ENCODE measurements at regions not wholly inside any gene's neighbourhood (a gene's known extent, or its start where the extent isn't known, plus 50 kb on each side); places are given as distances from the start of the nearest gene placed in this dataset.

DNA sequence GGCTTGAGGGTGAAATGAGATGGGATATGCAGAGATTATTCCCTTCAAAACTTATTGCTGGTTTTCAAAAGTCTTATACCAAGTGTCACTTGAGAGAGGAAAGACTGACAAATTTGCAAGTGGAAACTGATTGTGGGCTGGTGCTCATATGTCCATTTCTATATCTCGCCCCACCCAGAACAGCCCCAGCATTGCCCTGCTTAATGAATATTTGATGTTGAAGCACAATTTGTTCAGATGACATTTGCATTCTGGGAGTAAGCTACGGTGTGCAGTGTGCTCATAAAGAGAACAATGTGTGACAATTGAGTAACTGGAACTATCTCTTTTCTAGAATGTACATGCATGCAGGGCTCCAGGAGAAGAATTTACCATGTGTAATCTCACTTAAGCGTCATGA lies 223.5 kb upstream of the TRPC5 start:
- H3K9me3 Mint-ChIP-seq (ENCODE audit: unreplicated experiment): no peaks in the 10 kb centered on the region
- DNase-seq (ENCODE audit: low read depth): no peak
- Histone ChIP-seq H3K4me3 (ENCODE audit: insufficient read depth, low read depth, low read length) (no peak overlapping the region), H3K4me1 (ENCODE audit: insufficient read depth, low read length) (no peaks in the 10 kb centered on the region), H2AFZ (ENCODE audit: low read depth, low read length) (no peak overlapping the region), H3K9me3 (ENCODE audit: insufficient read depth, low read depth, low read length) (no peaks in the 10 kb centered on the region), H3K36me3 (ENCODE audit: insufficient read depth, low read length) (no peaks in the 10 kb centered on the region), H3K9ac (ENCODE audit: low read length) (no peak overlapping the region), H3K4me2 (ENCODE audit: low read length) (no peak overlapping the region), H4K20me1 (ENCODE audit: insufficient read depth, low read length) (no peaks in the 10 kb centered on the region), H3K27ac (ENCODE audit: low read depth, low read length) (no peak overlapping the region), H3K27me3 (ENCODE audit: insufficient read depth, low read length) (no peaks in the 10 kb centered on the region), H3K79me2 (ENCODE audit: insufficient read depth, low read length) (no peaks in the 10 kb centered on the region)
- H3K4me3 Mint-ChIP-seq (ENCODE audit: unreplicated experiment): no peak overlapping the region
- no peak overlapping the region for H3K27ac Mint-ChIP-seq (ENCODE audit: unreplicated experiment)
- TF ChIP-seq, protein P1, sequence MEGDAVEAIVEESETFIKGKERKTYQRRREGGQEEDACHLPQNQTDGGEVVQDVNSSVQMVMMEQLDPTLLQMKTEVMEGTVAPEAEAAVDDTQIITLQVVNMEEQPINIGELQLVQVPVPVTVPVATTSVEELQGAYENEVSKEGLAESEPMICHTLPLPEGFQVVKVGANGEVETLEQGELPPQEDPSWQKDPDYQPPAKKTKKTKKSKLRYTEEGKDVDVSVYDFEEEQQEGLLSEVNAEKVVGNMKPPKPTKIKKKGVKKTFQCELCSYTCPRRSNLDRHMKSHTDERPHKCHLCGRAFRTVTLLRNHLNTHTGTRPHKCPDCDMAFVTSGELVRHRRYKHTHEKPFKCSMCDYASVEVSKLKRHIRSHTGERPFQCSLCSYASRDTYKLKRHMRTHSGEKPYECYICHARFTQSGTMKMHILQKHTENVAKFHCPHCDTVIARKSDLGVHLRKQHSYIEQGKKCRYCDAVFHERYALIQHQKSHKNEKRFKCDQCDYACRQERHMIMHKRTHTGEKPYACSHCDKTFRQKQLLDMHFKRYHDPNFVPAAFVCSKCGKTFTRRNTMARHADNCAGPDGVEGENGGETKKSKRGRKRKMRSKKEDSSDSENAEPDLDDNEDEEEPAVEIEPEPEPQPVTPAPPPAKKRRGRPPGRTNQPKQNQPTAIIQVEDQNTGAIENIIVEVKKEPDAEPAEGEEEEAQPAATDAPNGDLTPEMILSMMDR (IDR thresholded peaks at IDR 0.05; ENCODE audit: insufficient read depth, low read depth, low read length): no peak
- TF ChIP-seq EZH2 (IDR thresholded peaks at IDR 0.05; ENCODE audit: insufficient read depth, low read length): no peak
- H3K36me3 Mint-ChIP-seq (ENCODE audit: low read depth, unreplicated experiment): no peaks in the 10 kb centered on the region
- peak; percentile 37 for FAIRE-seq
- H3K4me1 Mint-ChIP-seq (ENCODE audit: low read depth, unreplicated experiment): no peaks in the 10 kb centered on the region
- no peaks in the 10 kb centered on the region for H3K27me3 Mint-ChIP-seq (ENCODE audit: low read depth, unreplicated experiment)

DNA sequence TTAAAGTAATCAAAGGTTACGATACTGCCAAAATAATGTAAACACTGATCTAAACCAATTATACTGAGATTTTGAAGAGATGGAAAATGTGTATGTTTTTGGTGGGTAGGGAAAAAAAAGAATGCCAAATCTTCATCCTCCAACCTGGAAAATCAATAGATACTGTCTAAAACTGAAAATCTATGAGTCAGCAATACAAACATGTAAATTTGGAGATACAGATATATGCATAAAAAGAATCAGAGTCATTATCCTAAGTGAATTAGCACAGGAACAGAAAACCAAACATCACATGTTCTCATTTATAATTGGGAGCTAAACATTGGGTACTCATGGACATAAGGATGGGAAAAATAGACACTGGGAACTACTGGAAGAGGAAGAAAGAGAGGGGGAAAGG lies 197.4 kb upstream of the TRPC5 start:
- H3K4me3 Mint-ChIP-seq (ENCODE audit: unreplicated experiment): no peak overlapping the region
- FAIRE-seq: peak; percentile 93
- no peaks in the 10 kb centered on the region for H3K4me1 Mint-ChIP-seq (ENCODE audit: low read depth, unreplicated experiment)

GRCh38 chrX:112270991-112271390 lies 188.4 kb upstream of the TRPC5 start:
- Mint-ChIP-seq H3K27ac (ENCODE audit: unreplicated experiment) (no peak overlapping the region), H3K4me1 (ENCODE audit: low read depth, unreplicated experiment) (no peaks in the 10 kb centered on the region), H3K9me3 (ENCODE audit: unreplicated experiment) (no peaks in the 10 kb centered on the region), H3K36me3 (ENCODE audit: low read depth, unreplicated experiment) (no peaks in the 10 kb centered on the region), H3K4me3 (ENCODE audit: unreplicated experiment) (no peak overlapping the region), H3K27me3 (ENCODE audit: low read depth, unreplicated experiment) (no peaks in the 10 kb centered on the region)
- no peak for TF ChIP-seq EZH2 (IDR thresholded peaks at IDR 0.05; ENCODE audit: insufficient read depth, low read length)
- TF ChIP-seq, protein P1 (IDR thresholded peaks at IDR 0.05; ENCODE audit: insufficient read depth, low read depth, low read length): no peak
- no peak overlapping the region for H3K4me3 ChIP-seq (ENCODE audit: insufficient read depth, low read depth, low read length)
- H4K20me1 ChIP-seq (ENCODE audit: insufficient read depth, low read length): no peaks in the 10 kb centered on the region
- H3K27ac ChIP-seq (ENCODE audit: low read depth, low read length): no peak overlapping the region
- DNase-seq (ENCODE audit: low read depth) (no peak), FAIRE-seq (peak; percentile 67)
- H3K9me3 ChIP-seq (ENCODE audit: insufficient read depth, low read depth, low read length): no peaks in the 10 kb centered on the region
- no peak overlapping the region for H3K9ac ChIP-seq (ENCODE audit: low read length)
- H3K4me1 ChIP-seq (ENCODE audit: insufficient read depth, low read length): no peaks in the 10 kb centered on the region
- H2AFZ ChIP-seq (ENCODE audit: low read depth, low read length): no peak overlapping the region
- H3K36me3 ChIP-seq (ENCODE audit: insufficient read depth, low read length): no peaks in the 10 kb centered on the region
- no peak overlapping the region for H3K4me2 ChIP-seq (ENCODE audit: low read length)
- no peaks in the 10 kb centered on the region for H3K79me2 ChIP-seq (ENCODE audit: insufficient read depth, low read length)
- H3K27me3 ChIP-seq (ENCODE audit: insufficient read depth, low read length): no peaks in the 10 kb centered on the region

More for the DNA sequence above, 197.4 kb upstream of the TRPC5 start:
- no peaks in the 10 kb centered on the region for H3K36me3 Mint-ChIP-seq (ENCODE audit: low read depth, unreplicated experiment)
- Histone ChIP-seq H3K9ac (ENCODE audit: low read length) (no peak overlapping the region), H2AFZ (ENCODE audit: low read depth, low read length) (no peak overlapping the region), H3K27me3 (ENCODE audit: insufficient read depth, low read length) (no peaks in the 10 kb centered on the region), H3K4me2 (ENCODE audit: low read length) (no peak overlapping the region), H3K79me2 (ENCODE audit: insufficient read depth, low read length) (no peaks in the 10 kb centered on the region), H3K4me3 (ENCODE audit: insufficient read depth, low read depth, low read length) (no peak overlapping the region), H3K4me1 (ENCODE audit: insufficient read depth, low read length) (no peaks in the 10 kb centered on the region), H3K9me3 (ENCODE audit: insufficient read depth, low read depth, low read length) (no peaks in the 10 kb centered on the region), H3K27ac (ENCODE audit: low read depth, low read length) (no peak overlapping the region), H4K20me1 (ENCODE audit: insufficient read depth, low read length) (no peaks in the 10 kb centered on the region), H3K36me3 (ENCODE audit: insufficient read depth, low read length) (no peaks in the 10 kb centered on the region)
- H3K9me3 Mint-ChIP-seq (ENCODE audit: unreplicated experiment): no peaks in the 10 kb centered on the region
- DNase-seq (ENCODE audit: low read depth): no peak
- no peak overlapping the region for H3K27ac Mint-ChIP-seq (ENCODE audit: unreplicated experiment)
- TF ChIP-seq, protein P1 (IDR thresholded peaks at IDR 0.05; ENCODE audit: insufficient read depth, low read depth, low read length): no peak
- TF ChIP-seq EZH2 (IDR thresholded peaks at IDR 0.05; ENCODE audit: insufficient read depth, low read length): no peak
- H3K27me3 Mint-ChIP-seq (ENCODE audit: low read depth, unreplicated experiment): no peaks in the 10 kb centered on the region

Measured in astrocyte (in vitro differentiated cells and primary cell).